GM21619 (cell line): ENCODE measurements at regions not wholly inside any gene's neighbourhood (a gene's known extent, or its start where the extent isn't known, plus 50 kb on each side); places are given as distances from the start of the nearest gene placed in this dataset.

Experiments used
- ATAC-seq: cut with Tn5 transposase; IDR thresholded peaks from one replicate; pipeline ENCODE4 v1.9.1; 2021; ENCODE audit not compliant: unreplicated experiment

DNA sequence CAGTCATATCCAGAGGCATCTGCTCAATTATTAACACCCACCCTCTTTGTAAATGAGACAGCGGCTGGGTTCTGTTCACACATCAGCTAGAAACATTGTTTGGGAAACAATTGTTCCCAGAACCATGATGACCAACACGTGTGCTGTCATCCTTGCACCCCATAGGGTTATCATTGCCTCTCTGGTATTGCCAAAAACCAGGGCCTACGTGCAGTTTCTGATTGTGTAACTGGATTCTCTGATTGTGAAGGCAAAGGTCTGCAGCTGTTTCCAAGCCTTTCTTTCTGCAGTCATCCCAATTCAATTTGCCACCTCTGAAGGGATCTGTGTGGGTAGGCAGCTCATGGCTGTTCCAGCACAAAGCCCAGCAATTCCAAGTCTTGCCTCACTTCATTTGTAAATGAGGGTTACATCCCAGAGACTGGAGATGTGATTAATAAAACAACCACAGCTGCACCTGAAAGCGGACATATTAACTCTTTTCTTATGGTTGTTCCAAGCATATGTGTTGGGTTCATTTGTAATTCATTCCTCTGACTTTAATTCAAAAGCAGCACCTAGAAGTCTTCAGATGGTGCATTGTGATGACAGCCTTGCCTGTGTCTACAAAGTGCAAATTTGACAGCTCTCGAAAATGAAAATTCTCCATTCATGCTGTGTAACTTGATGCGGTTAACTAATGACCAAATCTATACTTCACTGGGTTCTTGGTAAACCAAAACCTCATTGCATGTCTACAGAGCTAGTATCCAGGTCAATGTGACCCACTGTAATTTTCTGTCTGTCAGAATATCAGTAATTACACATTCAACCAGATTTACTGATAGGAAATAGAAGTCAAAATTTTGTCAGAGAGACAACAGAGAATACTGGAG is 66.6 kb downstream of the YIPF5 start:
- ATAC-seq, result no peak

DNA sequence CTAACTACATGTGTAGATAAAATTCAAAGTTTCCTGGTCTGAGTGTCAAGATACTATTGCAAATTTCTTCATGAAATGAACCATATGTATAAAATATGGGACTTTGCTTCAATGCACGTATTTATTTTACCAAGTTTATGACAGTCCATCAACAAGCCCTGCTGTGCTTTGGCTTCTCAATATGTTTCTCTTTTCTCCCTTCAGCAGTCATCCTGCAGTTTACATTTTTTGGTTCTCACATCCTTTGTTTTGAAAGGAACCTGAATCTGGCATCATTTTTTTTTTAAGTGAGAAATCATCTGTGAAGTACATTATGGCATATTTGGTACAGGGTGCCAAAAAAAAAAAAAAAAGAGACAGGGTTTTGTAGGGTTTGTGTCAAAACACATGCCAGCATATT is 65.1 kb downstream of the YIPF5 start:
- ATAC-seq, result no peak

DNA sequence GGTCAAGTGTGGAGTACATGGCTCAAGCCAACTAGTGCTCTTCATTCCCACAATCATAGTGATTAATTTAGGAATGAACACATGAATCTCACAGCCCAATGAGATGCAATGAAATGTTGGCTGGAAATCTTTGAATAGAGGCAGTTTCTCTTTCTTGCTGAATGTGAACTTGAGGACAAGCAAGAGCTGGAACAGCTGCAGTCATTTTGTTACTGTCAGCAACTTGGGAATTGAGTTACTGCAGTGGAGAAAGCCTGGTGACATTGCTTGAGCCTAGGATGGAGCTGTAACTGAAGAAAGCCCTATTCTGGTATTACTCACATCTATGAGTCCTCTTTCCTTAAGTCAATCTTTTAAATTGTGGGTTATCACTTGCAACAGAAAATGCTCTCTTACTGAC is 62.3 kb downstream of the YIPF5 start:
- ATAC-seq, result no peak
